Right renal pelvis (tissue), 4 donors: ENCODE measurements at regions not wholly inside any gene's neighbourhood (a gene's known extent, or its start where the extent isn't known, plus 50 kb on each side); places are given as distances from the start of the nearest gene placed in this dataset.

Experiments used
- DNase-seq, 4 donors: peaks; one replicate each; pipeline ENCODE4 v3.0.0-alpha.2; 2013; ENCODE audit warnings: low read depth in 4 of 4, low spot score in 3 of 4, missing footprints in 1 of 4

DNA sequence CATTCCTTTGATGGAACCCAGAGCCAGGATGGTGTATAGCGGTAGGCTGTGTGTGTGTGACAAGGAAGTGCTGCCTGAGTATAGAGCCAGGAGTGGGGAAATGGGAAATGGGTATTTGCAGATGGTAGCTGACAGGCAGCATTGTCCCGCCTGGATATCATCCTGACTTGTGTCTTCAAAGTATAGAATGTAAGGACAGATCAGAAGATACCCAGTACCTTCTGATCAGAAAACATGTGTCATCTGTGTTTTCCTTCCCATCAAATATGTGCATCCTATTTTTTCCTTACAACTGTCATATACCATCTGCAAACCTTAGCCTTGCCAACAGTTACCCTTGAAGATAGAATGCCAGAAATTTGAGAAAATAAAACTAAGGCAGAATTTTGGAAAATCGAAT, 146.2 kb upstream of the CBLB start:
- DNase-seq, result no peak

DNA sequence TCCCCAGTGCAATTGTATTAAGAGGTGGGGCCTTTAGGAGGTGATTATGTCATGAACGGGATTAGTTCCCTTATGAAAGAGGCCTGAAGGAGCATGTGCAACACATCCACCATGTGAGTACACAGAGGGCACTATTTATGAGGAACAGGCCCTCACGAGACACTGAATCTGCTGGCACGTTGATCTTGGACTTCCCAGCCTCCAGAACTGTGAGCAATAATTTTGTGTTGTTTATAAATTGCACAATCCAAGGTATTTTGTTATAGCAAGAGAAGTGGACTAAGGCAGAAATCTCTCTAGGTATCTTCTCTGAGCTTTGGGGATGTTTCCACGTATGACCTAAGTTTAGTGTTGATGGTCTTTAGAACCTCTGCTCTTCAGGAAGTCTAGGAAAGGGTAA, 149.3 kb upstream of the CBLB start:
- DNase-seq, result no peak

DNA sequence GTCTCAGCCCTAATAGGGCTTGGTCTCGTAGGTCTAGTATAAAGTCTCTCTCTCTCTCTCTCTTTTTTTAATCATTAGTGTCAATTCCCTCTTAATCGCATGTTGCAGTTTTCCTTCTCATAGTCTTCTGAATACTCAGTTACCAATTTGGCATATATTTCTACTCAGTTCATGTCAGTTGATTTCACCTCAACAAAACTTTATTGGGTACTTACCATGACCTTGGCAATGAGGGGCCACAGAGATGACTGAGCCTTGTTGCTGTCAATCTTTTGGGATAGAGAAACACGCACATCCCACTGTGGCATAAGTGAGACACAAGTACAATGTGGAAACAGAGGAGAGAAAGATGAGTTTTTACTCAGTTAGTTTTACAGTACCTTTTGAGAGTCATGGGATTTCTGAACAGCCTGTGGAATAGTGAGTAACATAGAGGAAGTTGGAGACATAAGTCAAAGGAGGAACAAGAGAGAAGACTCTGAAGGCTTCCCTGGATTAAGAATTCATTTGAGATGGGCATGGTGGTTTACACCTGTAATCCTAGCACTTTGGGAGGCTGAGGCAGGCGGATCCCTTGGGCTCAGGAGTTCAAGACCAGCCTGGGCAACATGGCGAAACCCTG, 150.2 kb upstream of the CBLB start:
- DNase-seq, result no peak

DNA sequence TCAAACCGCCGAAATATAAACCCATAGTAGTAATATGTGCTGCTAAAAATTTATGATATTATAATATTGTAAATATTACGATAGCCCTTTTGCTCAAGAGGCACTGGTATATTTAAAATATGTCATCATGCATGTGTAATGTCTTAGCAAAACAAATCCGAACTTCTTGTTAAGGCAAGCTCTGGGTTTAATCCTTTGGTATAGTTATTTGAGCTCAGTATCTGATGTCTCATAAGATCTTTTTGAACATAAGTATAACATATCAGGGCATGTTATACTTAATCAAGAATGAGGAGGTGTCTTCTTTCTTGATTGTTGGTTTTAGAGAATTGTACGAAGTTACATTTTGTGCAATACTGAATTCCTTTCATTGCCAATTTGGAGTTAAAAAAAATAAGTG, 154.1 kb upstream of the CBLB start:
- no peak for DNase-seq

DNA sequence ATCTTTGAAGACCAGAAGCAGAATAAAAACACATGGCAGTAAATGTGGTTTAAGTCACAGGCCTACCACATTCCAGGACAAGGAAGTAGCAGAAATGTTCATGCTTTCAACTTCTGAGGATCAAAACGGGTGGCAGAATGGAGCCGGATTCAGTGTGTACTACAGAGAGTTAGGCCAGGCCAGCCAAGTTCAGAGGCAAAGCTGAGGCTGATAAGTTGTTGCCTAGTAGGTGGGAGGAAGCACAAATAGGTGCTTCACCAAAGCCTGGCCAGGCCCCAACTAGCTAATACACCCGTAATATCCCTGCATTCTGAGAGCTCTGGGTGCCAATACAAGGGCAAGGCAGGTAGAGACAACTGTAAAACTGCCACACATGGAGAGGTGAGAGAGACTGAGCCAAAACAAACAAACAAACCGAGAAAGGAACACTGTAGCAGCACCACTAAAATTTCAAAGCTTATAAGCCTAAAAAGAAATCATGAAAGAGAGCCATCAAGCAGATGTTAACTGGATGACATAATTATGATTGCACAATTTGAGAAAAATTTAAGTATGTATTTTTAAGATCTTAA, 156.4 kb upstream of the CBLB start:
- DNase-seq, result no peak

DNA sequence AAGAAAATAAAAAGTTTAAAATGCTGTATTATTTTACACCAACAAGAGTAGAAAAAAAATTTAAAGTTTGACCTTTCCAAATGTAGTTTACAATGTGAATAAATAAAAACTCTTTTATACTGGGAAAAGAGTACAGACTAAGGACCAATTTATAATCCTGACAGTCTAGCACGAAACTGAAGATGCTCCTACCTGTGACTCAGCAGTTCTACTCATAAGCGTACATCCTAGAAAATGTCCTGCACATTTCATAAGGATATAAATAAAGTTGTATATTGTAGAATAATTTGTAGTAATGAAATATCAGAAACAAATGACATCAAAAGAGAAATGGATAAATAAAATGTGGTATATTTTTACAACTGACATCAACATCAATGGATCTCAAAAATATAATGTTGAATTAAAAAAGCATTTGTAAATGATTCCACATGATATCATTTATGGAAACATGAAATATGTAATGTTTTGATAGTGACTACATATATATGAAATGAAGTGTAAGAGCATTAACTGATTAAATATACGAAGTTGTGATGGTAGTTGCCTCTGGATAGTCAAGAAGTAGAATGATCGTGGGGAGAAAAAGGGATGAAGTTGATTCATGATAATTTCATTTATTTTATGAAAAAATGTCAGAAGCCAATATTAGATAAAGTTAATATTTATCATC, 161.3 kb upstream of the CBLB start:
- no peak for DNase-seq

DNA sequence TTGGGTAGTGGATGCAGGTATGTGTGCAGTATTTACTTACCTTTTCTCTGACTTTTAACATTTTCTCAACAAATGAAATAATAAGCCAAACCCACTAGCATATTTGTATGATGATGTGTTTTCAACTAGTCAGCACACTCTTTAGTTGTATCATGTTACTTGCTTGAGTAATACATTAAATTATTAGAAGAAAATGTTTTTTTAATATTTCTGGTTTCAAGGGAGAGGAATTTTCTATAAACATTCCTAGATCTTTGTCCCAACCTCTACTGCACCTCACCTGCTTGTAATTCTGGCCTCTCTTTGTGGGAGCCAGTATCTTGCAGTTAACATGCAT, 161.8 kb upstream of the CBLB start:
- no peak for DNase-seq

DNA sequence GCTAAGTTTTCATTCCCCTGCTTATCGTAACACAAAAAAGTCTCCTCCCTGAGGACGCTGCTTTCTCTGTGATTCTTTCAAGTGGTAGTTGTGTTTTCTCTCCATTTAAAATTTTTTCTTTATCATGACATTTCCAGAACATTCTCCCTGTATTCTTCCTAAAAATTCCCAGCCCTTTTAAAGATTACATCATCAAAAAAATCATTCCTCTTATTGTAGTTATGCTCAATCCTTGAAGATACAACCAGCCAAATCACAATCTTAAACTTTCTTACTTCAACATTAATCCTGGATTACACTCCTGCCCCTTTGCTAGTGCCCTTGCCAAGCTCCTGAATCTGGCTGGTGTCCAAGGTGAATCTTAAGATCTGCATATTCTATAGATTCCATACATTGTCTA, 163.7 kb upstream of the CBLB start:
- no peak for DNase-seq

DNA sequence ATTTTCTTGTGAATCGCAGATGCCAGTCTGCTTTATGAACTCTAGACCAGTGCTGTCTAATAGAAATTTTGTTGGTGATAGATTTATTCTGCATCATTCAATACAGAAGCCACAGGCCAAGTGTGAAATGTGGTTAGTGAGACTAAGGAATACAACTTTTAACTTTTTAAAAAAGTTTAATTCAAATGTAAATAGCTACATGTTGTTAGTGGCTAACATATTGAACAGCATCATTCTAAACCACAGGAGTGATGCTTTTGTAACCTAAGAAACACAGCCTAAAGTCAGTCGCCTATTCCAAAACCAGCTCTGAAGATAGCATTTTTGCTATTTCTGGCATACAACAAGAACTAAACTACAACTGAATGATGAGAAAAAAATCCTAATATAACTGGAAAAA, 164.8 kb upstream of the CBLB start:
- no peak for DNase-seq

DNA sequence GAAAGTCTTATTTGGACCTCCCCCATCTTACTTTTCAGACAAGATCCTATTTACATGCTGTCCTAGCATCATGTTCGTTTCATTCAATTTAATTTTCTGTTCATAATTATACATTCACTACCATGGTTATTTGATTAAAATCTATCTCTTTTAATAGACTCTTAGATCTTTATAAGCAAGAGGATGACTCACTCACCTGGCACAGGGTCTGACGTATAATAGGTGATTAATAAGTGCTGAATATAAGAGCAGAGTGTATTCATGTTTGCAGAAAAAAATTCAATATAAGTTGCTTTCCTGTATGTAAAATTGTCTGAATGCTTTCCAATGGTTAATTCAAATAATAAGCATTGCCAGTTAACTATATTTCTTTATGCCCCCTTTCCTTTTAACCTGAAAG, 165.5 kb upstream of the CBLB start:
- DNase-seq, result no peak

DNA sequence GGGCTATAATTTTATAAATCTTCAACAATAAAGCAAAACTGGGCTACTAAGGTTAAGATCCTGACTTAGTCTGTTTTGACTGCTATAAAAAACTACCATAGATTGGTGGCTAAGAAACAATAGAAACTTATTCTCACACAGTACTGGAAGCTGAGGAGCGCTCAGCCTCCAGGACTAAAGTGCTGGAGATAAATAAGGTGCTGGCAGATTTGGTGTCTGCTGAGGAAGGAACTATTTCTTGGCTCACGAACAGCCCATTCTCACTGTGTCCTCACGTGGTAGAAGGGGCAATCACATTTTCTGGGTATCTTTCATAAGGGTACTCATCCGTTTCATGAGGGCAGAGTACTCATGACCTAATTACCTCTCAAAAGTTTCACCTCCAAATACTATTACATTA, 166.8 kb upstream of the CBLB start:
- DNase-seq, result no peak

DNA sequence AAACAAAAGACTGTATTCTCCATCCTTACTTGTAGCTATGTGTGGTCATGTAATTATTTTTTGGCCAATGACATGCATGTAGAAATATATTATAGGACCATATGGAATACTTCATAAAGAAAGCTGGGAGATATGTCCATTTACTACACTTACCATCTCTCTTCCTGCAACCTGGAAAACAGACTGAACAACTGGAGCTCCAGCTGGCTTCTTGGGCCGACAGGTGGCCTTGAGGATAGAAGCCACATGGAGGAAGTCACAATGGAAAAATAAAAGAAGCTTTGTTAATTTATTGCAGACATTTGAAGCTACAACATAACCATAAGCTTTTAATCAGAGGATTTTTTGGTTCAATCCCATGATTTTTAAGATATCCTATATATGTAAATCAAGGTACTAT, 167.9 kb upstream of the CBLB start:
- DNase-seq, result no peak

DNA sequence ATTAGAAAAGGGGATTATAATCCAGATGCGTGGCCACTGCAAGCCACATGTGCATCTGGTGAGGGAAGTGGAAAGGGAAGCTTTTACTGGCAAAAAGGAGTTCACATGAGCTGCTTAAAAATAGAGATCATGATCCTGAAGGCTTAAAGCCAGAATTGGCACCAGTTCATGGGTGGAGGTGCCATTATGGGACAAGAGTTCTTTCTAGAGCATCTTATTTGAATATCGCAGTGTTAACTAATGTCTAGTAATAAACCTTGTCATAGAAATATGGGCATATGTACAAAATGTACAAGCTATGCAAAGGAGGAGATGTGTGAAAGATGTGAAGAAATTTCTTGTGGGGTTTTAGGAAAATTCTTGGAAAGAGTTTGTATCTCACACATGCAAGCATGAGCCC, 178.4 kb upstream of the CBLB start:
- no peak for DNase-seq

DNA sequence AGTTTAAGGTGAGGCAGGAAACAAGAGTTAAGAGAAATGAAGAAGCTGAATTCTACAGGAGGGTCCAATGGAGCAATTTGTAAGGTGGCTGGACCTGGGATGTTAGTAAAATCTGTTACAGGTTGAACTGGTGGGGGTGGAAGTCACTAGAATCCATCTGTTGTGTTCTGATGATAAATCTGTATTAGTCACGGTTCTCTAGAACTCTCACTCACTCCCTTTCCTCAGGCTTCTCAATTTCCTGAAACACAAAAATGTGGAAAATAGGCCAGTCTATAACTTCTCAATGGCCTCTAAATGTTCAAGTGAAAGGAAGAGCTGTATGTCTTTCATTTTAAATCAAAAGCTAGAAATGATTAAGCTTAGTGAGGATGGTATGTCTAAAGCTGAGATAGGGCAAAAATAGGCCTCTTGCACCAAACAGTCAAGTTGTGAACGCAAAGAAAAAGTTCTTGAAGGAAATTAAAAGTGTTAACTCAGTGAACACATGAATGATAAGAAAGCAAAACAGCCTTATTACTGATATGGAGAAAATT, 180.2 kb upstream of the CBLB start:
- no peak for DNase-seq

DNA sequence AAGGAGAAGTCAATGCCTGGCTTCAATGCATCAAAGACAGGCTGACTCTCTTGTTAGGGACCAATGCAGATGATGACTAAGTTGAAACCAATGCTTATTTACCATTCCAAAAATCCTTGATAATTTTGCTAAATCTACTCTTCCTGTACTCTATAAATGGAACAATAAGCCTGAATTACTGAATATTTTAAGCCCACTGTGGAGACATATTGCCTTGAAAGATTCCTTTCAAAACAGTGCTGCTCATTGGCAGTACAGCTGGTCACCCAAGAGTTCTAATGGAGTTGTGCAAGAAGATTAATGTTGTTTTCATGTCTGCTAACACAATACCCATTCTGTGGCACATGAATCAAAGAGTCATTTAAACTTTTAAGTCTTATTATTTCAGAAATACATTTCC, 181.0 kb upstream of the CBLB start:
- DNase-seq, result no peak

DNA sequence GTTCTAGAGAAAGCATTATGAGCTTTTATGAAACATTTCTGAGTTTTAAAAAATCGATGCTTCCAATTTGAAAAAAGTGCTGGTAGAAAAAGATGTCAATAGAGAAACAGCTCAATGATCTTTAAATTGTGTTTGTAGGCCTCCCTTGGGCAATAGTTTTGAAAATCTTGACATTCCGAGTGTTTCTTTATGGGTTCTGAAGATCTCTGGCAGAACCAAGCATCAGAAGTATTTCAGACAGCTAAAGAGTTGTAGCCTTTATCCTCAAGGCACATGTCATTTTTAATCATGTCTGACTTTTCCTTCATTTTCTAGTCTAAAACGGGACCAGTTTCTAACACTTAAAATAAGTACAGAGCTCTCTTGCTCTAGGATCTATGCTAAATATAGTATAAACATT, 188.1 kb upstream of the CBLB start:
- DNase-seq, result no peak

DNA sequence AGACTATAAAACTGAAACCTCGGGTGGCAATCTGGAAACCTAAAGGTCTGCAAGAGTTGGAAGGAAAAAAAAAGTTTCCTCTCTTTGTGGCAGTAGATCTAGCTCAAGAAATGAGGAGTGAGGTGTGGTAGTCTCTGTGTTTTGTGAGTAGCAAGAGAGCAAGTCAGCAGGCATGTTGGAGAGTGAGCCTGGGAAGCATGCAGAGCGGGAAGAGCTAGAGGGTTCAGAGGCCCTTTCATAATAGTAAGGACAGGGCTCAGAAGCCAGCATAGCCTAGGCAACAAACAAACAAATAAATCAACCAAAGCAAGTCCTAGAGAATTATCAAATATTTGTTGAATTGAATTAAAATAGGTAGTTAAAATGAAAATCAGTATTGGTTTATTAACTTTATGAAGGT, 189.7 kb upstream of the CBLB start:
- DNase-seq, result peak in 1 of 4 donors; percentile 4

DNA sequence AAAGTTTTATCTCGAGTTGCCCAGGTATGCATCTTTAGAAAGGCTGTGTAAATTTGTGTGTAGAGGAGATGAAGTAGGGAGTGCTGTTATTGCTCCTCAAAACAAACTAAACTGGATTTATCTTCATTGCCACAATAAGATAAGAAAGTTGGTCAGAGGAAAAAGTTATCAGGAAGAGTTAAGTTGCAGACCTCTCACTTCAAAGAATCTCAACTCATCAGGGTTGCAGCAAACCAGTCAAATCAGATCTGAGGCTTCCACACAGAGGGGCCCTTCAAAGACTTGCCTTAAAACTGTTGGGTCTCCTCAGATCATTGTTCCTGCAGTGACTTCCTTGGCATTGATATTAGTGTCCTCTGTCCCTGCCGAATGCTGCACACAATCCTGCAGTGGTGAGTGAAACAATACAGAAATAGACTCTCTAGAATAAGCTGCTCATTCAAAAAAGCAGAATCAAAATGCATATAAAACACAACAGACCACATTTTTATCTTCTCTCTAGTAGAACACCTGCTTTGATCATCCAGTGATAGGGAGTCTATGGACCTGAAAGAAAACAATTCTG, 191.2 kb upstream of the CBLB start:
- DNase-seq, result no peak

DNA sequence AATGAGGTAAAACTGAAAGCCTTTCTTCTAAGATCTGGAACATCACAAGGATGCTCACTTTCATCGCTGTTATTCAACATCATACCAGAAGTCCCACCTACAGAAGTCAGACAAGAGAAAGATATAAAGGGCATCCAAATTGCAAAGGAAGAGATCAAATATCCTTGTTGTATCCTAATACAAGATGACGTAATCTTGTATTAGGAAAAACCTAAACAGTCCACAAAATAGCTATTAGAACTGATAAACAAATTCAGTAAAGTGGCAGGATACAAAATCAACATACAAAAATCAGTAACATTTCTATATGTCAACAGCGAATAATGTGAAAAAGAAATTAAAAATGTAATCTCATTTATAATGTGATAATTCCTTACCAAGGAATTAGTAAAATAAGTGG, 195.1 kb upstream of the CBLB start:
- DNase-seq, result no peak

DNA sequence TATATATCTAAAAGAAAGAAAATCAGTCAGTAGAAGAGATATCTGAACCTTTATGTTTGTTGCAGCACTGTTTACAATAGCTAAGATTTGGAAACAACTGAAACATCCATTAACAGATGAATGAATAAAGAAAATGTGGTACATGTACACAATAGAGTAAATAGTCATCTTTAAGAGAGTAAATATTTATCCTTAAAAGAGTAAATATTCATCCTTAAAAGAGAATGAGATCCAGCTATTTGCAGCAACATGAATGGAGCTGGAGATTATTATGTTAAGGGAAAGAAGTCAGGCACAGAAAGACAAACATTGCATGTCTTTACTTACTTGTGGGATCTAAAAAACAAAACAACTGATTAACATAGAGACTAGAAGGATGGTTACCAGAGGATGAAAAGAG, 197.0 kb upstream of the CBLB start:
- DNase-seq, result no peak

DNA sequence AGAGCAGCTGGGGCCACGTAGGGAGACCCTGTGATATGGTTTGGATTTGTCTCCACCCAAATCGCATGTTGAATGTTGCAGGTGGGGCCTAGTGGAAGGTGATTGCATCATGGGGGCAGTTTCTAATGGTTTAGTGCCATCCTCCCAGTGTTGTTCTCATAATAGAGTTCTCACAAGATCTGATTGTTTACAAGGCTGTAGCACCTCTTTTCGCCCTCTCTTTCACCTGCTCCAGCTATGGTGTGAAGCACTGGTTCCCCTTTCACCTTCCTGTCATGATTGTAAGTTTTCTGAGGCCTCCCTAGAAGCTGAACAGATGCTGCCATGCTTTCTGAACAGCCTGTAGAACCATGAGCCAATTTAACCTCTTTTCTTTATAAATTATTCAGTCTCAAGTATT, 198.9 kb upstream of the CBLB start:
- no peak for DNase-seq

DNA sequence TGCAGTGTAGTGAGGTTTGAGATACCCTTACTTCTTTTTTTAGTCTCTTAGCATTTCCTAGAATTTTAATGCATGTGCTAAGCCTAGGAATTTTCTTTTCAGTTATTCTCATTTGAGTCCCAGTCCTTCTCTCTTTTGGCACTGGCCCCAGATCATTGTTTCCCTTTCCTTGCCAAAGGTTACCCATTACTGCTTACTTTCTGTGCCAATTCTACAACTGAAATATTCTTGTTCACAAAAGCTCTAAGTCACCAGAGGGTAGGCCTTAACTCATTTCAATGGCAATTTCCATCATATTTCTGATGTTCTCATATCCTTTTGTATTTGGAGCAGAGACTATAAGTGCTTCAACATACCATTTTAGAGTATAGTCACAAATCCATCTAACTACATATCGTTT, 199.6 kb upstream of the CBLB start:
- no peak for DNase-seq
